H1 (cell line): ENCODE measurements at regions not wholly inside any gene's neighbourhood (a gene's known extent, or its start where the extent isn't known, plus 50 kb on each side); places are given as distances from the start of the nearest gene placed in this dataset.

Experiments
- CTCF ChIP-seq, 3 experiments: IDR thresholded peaks; 1 replicate in 2 of 3; 2 replicates in 1 of 3; pipeline versions ENCODE4 v1.5.1 to v1.6.1; 2011; ENCODE audit warnings: low read length in 3 of 3, mild to moderate bottlenecking in 3 of 3, inconsistent platforms in 2 of 3, low read depth in 1 of 3, moderate library complexity in 1 of 3; ENCODE audit not compliant: insufficient read depth in 1 of 3; ENCODE audit errors: control extremely low read depth in 1 of 3
- EGR1 ChIP-seq: IDR thresholded peaks from 2 replicates; pipeline ENCODE4 v1.6.1; 2011; ENCODE audit warnings: low read depth, low read length, borderline replicate concordance
- POLR2A ChIP-seq, 2 experiments: IDR thresholded peaks; 1 replicate in 1 of 2; 2 replicates in 1 of 2; pipeline ENCODE4 v1.6.1; 2011; ENCODE audit warnings: low read depth in 2 of 2, low read length in 2 of 2, mild to moderate bottlenecking in 2 of 2; ENCODE audit errors: control extremely low read depth in 1 of 2
- POLR2AphosphoS5 ChIP-seq: IDR thresholded peaks from 2 replicates; pipeline ENCODE4 v1.6.1; 2011; ENCODE audit warnings: low read depth, low read length
- SRF ChIP-seq: IDR thresholded peaks from 2 replicates; pipeline ENCODE4 v1.6.1; 2011; ENCODE audit warnings: mild to moderate bottlenecking, low read depth, low read length, moderate library complexity

DNA sequence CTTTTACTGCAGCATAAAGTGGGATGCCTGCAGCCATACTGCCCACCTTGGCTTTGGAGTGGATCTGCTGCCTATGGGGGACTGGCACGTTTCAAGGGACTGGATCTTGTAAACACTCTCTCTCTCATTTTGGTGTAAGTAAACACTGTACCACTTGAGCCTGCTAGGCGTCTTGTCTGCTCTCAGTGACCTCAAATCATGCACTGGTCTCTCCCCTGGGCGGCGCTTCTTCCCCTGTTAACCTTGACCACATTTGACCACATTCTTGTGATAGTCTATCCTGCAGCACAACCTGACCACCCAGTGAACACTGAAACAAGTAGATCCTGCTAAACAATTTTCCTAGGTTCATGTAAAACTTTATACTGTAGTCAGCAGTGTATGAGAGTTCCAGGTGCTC is 82.6 kb upstream of the HNMT start:
- TF ChIP-seq SRF (no peak), POLR2AphosphoS5 (no peak), CTCF (IDR thresholded peaks at IDR 0.05; ENCODE audit: control extremely low read depth in 1 of 3, insufficient read depth in 1 of 3, low read depth in 1 of 3, low read length in 3 of 3) (no peak), EGR1 (no peak), POLR2A (IDR thresholded peaks at IDR 0.05; ENCODE audit: control extremely low read depth in 1 of 2, low read depth in 2 of 2, low read length in 2 of 2) (no peak)
